HepG2 (cell line): ENCODE measurements at regions not wholly inside any gene's neighbourhood (a gene's known extent, or its start where the extent isn't known, plus 50 kb on each side); places are given as distances from the start of the nearest gene placed in this dataset.

Experiments used
- ATAC-seq: fragments of 200-7000 bp; cut with Tn5 transposase; 3 replicates; pipeline ENCODE4 v1.9.1; 2020; ENCODE audit warnings: mild to moderate bottlenecking, moderate library complexity
- BruUV-seq: library from RNA; stranded (reverse); fragments of 400-500 nt; replicated peaks from 2 replicates; lab custom pipeline; 2021; lab: Mats Ljungman, UMichigan
- CTCF ChIA-PET: fragments of 300-600 bp; formaldehyde crosslinking; extraction: SDS; loops from one replicate; lab custom pipeline; 2021; ENCODE audit warnings: low total read pairs, inconsistent platforms, low intra/inter-chr PET ratio; lab: Yijun Ruan, JAX
- POLR2A ChIA-PET: fragments of 350-600 bp; sonication (Branson Sonifier 250); formaldehyde crosslinking; loops from one replicate; lab custom pipeline; 2020; ENCODE audit warnings: antibody characterized with exemption, inconsistent platforms; lab: Yijun Ruan, JAX
- DNase-seq: peaks from one replicate; pipeline ENCODE4 v3.0.0-alpha.2; 2015; ENCODE audit warnings: low spot score
- FAIRE-seq: peaks from 3 replicates; lab custom pipeline; 2011; peaks lifted over from hg19 to GRCh38; lab: Jason Lieb, UNC
- H2AFZ ChIP-seq: one replicate; pipeline ENCODE4 v1.6.1; 2011; ENCODE audit warnings: low read length, inconsistent platforms
- H3K27ac ChIP-seq: fragments of 300-600 bp; 3 replicates; pipeline ENCODE4 v1.8.0; 2011; ENCODE audit warnings: mixed run types, mild to moderate bottlenecking, mixed read lengths, low read length, inconsistent platforms; ENCODE audit not compliant: insufficient read depth; ENCODE audit errors: extremely low read length
- H3K27me3 ChIP-seq, 2 experiments: fragments of 200-600 bp in 1 of 2; 2 replicates in 1 of 2; 3 replicates in 1 of 2; pipeline versions ENCODE4 v1.6.0 to v1.8.0; 2011; ENCODE audit warnings: low read length in 2 of 2, mild to moderate bottlenecking in 2 of 2, moderate library complexity in 2 of 2, inconsistent platforms in 1 of 2; ENCODE audit not compliant: insufficient read depth in 2 of 2, control insufficient read depth in 1 of 2
- H3K36me3 ChIP-seq, 2 experiments: fragments of 200-600 bp in 1 of 2; replicated peaks in 1 of 2; 2 replicates in 1 of 2; 3 replicates in 1 of 2; pipeline versions ENCODE4 v1.5.1 to v1.8.0; 2011; ENCODE audit warnings: low read length in 2 of 2, inconsistent platforms in 1 of 2; ENCODE audit not compliant: insufficient read depth in 2 of 2, control insufficient read depth in 1 of 2
- H3K4me1 ChIP-seq: 2 replicates; pipeline ENCODE4 v1.5.1; 2012; ENCODE audit warnings: low read length, inconsistent platforms; ENCODE audit not compliant: insufficient read depth
- H3K4me2 ChIP-seq: 2 replicates; pipeline ENCODE4 v1.6.0; 2011; ENCODE audit warnings: low read depth, low read length, inconsistent platforms
- H3K4me3 ChIP-seq, 3 experiments: fragments of 200-600 bp in 1 of 3; sonication (generic), shearing (Covaris generic) in 1 of 3; replicated peaks in 1 of 3; 2 replicates each; pipeline ENCODE4 v1.5.1; 2011 to 2016; ENCODE audit warnings: low read length in 3 of 3, inconsistent platforms in 2 of 3, low read depth in 2 of 3, mild to moderate bottlenecking in 2 of 3, control low read depth in 1 of 3, mixed read lengths in 1 of 3; ENCODE audit not compliant: insufficient read depth in 1 of 3
- H3K79me2 ChIP-seq: one replicate; pipeline ENCODE4 v1.6.1; 2011; ENCODE audit warnings: low read length, inconsistent platforms; ENCODE audit not compliant: insufficient read depth
- H3K9ac ChIP-seq: 2 replicates; pipeline ENCODE4 v1.6.0; 2011; ENCODE audit warnings: mild to moderate bottlenecking, low read depth, low read length, inconsistent platforms; ENCODE audit not compliant: insufficient read depth
- H3K9me3 ChIP-seq: 2 replicates; pipeline ENCODE4 v1.5.1; 2012; ENCODE audit warnings: mild to moderate bottlenecking, low read length
- H4K20me1 ChIP-seq: 2 replicates; pipeline ENCODE4 v1.6.0; 2011; ENCODE audit warnings: inconsistent platforms, mild to moderate bottlenecking, low read length, moderate library complexity; ENCODE audit not compliant: insufficient read depth
- SIN3A ChIP-seq: IDR thresholded peaks from 2 replicates; pipeline ENCODE4 v1.6.1; 2011; ENCODE audit warnings: low read depth, mild to moderate bottlenecking, control low read depth, low read length, borderline replicate concordance
- YEATS2 ChIP-seq: sonication (generic); formaldehyde crosslinking; IDR thresholded peaks from 2 replicates; pipeline ENCODE4 v1.4.0; 2020; ENCODE audit warnings: missing genetic modification reagents, borderline replicate concordance
- ZBTB33 ChIP-seq: sonication (generic); formaldehyde crosslinking; IDR thresholded peaks from 2 replicates; pipeline ENCODE4 v1.4.0; 2020; ENCODE audit warnings: missing genetic modification reagents
- ZBTB40 ChIP-seq, 2 experiments: fragments of 450-650 bp in 1 of 2; sonication (generic) in 1 of 2; formaldehyde crosslinking in 1 of 2; IDR thresholded peaks; 2 replicates each; pipeline versions ENCODE4 v1.6.1 to v1.8.0; 2016 to 2022; ENCODE audit warnings: antibody characterized with exemption in 1 of 2, mild to moderate bottlenecking in 1 of 2, missing genetic modification reagents in 1 of 2
- ZNF124 ChIP-seq: sonication (generic); formaldehyde crosslinking; IDR thresholded peaks from 2 replicates; pipeline ENCODE4 v1.4.0; 2020; ENCODE audit warnings: missing genetic modification reagents
- ZNF296 ChIP-seq: sonication (generic); formaldehyde crosslinking; conservative IDR thresholded peaks from 2 replicates; pipeline ENCODE4 v1.5.0; 2020; ENCODE audit warnings: mild to moderate bottlenecking, missing genetic modification reagents
- ZNF550 ChIP-seq: sonication (generic); formaldehyde crosslinking; IDR thresholded peaks from 2 replicates; pipeline ENCODE4 v1.4.0; 2020; ENCODE audit warnings: mild to moderate bottlenecking, missing genetic modification reagents, borderline replicate concordance
- ZNF572 ChIP-seq: sonication (generic); formaldehyde crosslinking; IDR thresholded peaks from 2 replicates; pipeline ENCODE4 v1.5.1; 2020; ENCODE audit warnings: mild to moderate bottlenecking, missing genetic modification reagents
- WGBS: methylation state at CpG from one replicate; pipeline ENCODE4 v1.1.6; 2017; ENCODE audit warnings: low lambda C conversion rate; 5-methylcytosine and 5-hydroxymethylcytosine counted together
- in situ Hi-C: cut with HindIII; loops from 2 replicates; pipeline ENCODE4 v1.10.0; 2017; ENCODE audit warnings: low pct_unique_long_range_greater_than_20kb; ENCODE audit not compliant: extremely low pct_ligation_motif_present
- intact Hi-C: fragments of 100-400 bp; cut with micrococcal nuclease; formaldehyde crosslinking; loops from one replicate; pipeline ENCODE4 v1.10.0; 2022; ENCODE audit not compliant: unreplicated experiment
- TF ChIP-seq, protein P1 (sequence below): sonication (generic); formaldehyde crosslinking; IDR thresholded peaks from 2 replicates; pipeline ENCODE4 v1.5.0; 2020; ENCODE audit warnings: missing genetic modification reagents
- TF ChIP-seq, protein P2 (sequence below), 2 experiments: sonication (generic) in 1 of 2; formaldehyde crosslinking in 1 of 2; IDR thresholded peaks; 2 replicates each; pipeline versions ENCODE4 v1.5.1 to v1.6.1; 2011 to 2020; ENCODE audit warnings: borderline replicate concordance in 1 of 2, low read depth in 1 of 2, low read length in 1 of 2, mild to moderate bottlenecking in 1 of 2, missing genetic modification reagents in 1 of 2, moderate library complexity in 1 of 2

DNA sequence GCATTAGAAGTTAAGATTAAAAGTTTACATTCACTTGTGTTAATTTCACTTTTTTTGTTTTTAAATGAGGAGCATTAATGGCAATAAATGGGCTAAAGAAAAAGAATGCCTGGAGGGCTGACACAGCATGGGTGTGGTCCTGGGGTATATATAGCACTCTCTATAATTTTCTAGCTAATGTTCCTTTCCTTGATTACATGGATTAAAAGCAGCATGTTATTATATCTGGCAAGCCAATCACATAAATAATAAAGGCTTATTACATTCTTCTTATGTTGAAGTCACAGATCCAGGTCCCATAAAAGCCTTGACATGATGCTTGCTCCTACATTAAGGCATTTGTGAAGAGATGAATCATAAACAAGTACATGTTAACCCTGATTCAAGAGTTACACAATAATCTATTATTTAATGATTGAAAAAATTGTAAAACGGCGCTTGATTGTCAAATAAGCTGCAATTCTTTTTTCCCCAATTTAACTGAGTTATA is 91.4 kb downstream of the LYPLAL1 start:
- Histone ChIP-seq H3K36me3 (no peaks in the 10 kb centered on the region), H3K4me3 (no peak overlapping the region), H3K4me1 (peaks cover 11% of the 10 kb centered on the region), H3K79me2 (no peaks in the 10 kb centered on the region), H3K4me2 (no peak overlapping the region), H3K27ac (peak overlapping the region; percentile 11), H3K9ac (no peak overlapping the region), H3K27me3 (no peaks in the 10 kb centered on the region), H3K9me3 (peaks cover 11% of the 10 kb centered on the region), H4K20me1 (no peaks in the 10 kb centered on the region), H2AFZ (no peak overlapping the region)
- DNase-seq (no peak), FAIRE-seq (no peak), ATAC-seq (no peak)
- 100% methylated on average over 2 of the region's 2 CpGs for WGBS
- in situ Hi-C loops = no loop called here
- no TSS peak for BruUV-seq
- intact Hi-C loops = no loop called here
- CTCF ChIA-PET = no interaction called here
- POLR2A ChIA-PET = no interaction called here
- TF ChIP-seq ZNF124 (CRISPR knock-in tag) (no peak), ZNF550 (CRISPR knock-in tag) (no peak), ZNF296 (CRISPR knock-in tag) (no peak), YEATS2 (CRISPR knock-in tag) (no peak), ZBTB33 (CRISPR knock-in tag) (no peak), ZNF572 (no peak), SIN3A (no peak), ZBTB40 (IDR thresholded peaks at IDR 0.05) (no peak), ZBTB40 (CRISPR knock-in tag; IDR thresholded peaks at IDR 0.05) (no peak)
- TF ChIP-seq, protein P1, sequence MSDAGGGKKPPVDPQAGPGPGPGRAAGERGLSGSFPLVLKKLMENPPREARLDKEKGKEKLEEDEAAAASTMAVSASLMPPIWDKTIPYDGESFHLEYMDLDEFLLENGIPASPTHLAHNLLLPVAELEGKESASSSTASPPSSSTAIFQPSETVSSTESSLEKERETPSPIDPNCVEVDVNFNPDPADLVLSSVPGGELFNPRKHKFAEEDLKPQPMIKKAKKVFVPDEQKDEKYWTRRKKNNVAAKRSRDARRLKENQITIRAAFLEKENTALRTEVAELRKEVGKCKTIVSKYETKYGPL (CRISPR knock-in tag) = no peak
- TF ChIP-seq, protein P2, sequence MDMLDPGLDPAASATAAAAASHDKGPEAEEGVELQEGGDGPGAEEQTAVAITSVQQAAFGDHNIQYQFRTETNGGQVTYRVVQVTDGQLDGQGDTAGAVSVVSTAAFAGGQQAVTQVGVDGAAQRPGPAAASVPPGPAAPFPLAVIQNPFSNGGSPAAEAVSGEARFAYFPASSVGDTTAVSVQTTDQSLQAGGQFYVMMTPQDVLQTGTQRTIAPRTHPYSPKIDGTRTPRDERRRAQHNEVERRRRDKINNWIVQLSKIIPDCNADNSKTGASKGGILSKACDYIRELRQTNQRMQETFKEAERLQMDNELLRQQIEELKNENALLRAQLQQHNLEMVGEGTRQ (IDR thresholded peaks at IDR 0.05; ENCODE audit: low read depth, low read length) = no peak
- TF ChIP-seq, protein P2 (CRISPR knock-in tag; IDR thresholded peaks at IDR 0.05; ENCODE audit: borderline replicate concordance) = no peak
